ENCODE measurements at regions not wholly inside any gene's neighbourhood (a gene's known extent, or its start where the extent isn't known, plus 50 kb on each side); places are given as distances from the start of the nearest gene placed in this dataset.

DNA sequence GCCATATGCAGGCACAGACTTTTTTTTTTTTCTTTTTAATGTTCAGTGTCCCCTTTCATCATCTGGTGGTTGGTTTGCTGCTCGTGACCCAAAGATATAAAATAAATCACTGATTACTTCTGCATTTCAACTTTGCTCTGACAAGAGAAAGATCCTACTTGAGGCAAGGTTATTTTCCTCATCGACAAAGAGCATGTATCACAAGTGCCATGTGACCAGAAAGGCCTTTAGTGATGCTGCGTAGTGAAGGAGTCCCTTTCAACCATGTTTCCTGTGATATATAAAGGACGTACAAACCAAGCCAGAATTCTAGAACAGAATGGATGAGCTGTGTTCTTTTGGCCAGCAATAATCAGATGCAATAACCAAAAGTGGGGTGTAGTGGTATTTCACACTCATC lies 323.4 kb upstream of the PSMD7 start:
- FAIRE-seq (no peak), ATAC-seq (no peak), DNase-seq (no peak)
- no peaks in the 10 kb centered on the region for H3K36me3 ChIP-seq
- no peak overlapping the region for H3K4me3 ChIP-seq
- no peaks in the 10 kb centered on the region for H3K27me3 ChIP-seq
- WGBS, 2 donors: 60 to 77% methylated on average over 4 of the region's 4 CpGs
- no peak overlapping the region for H3K27ac ChIP-seq
- no peak for TF ChIP-seq CTCF (IDR thresholded peaks at IDR 0.05)
- intact Hi-C loops (cut with DNase I): no loop called here
- H3K4me1 ChIP-seq: no peaks in the 10 kb centered on the region
- no peaks in the 10 kb centered on the region for H3K9me3 ChIP-seq

- intact Hi-C loops (cut with DNase I): no loop called here
- Histone ChIP-seq H3K9me3 (peaks cover 0 to 2% (median 0%) of the 10 kb centered on the region in 4 donors), H3K27ac (no peak overlapping the region), H3K4me1 (no peaks in the 10 kb centered on the region), H3K4me3 (no peak overlapping the region), H3K27me3 (no peaks in the 10 kb centered on the region), H3K36me3 (no peaks in the 10 kb centered on the region)
- FAIRE-seq: no peak
- DNase-seq: no peak
- ATAC-seq: no peak
- no peak for TF ChIP-seq CTCF (IDR thresholded peaks at IDR 0.05)
- WGBS, 2 donors: 58 to 74% methylated on average over 5 of the region's 5 CpGs
Measured at GRCh38 chr16:73966851-73967250, 329.8 kb upstream of the PSMD7 start.

GRCh38 chr16:73965591-73965990 lies 331.0 kb upstream of the PSMD7 start:
- H3K4me1 ChIP-seq: no peaks in the 10 kb centered on the region
- H3K27me3 ChIP-seq: no peaks in the 10 kb centered on the region
- H3K4me3 ChIP-seq: no peak overlapping the region
- TF ChIP-seq CTCF (IDR thresholded peaks at IDR 0.05): no peak
- H3K36me3 ChIP-seq: no peaks in the 10 kb centered on the region
- WGBS, 2 donors: 76 to 78% methylated on average over 3 of the region's 3 CpGs
- H3K27ac ChIP-seq: no peak overlapping the region
- DNase-seq (no peak), ATAC-seq (no peak), FAIRE-seq (no peak)
- H3K9me3 ChIP-seq: peaks cover 0 to 2% (median 0%) of the 10 kb centered on the region in 4 donors
- intact Hi-C loops (cut with DNase I): no loop called here

DNA sequence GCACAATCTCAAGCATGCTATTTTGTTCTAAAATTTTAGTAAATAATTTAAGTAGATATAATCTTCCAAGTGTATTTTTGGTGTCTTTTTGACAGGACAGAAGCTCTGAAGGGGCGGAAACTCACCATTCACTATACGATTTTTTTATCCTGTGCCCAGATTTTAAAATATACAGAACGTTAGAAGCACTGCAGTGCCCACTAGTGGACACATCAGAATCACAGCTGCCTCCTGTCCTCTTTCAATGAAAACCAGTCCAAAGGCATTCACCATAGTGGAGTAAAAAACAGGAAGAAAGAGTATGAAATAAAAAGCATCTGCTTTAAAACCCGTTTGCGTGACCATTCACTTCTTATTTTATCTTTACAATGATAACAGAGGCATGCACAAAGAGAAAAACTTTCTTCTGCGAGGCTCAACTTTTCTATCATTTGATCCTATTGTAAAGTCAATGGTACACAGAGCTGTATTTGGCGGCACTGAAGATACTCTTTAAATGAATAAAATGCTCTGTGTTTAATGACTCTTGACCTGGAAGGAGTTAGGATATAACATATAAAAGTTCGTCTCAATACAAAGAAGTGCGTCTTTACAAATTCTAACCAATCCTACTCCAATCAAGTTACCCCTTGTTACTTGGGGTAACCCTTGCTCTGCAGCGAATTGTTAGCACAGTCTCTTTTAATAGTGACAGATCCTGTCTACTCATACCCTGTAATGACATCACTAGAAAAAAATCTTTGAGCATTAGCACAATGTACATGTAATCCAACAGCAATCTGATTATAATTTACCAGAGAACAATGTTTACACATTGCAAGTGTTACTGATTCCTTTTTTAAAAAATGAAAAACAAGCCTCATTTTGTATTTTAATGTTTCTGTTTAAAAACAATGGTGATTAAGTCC lies 339.8 kb upstream of the PSMD7 start:
- Histone ChIP-seq H3K4me1 (no peaks in the 10 kb centered on the region), H3K4me3 (no peak overlapping the region), H3K27me3 (no peaks in the 10 kb centered on the region), H3K9me3 (no peaks in the 10 kb centered on the region), H3K27ac (no peak overlapping the region), H3K36me3 (no peaks in the 10 kb centered on the region)
- intact Hi-C loops (cut with DNase I): no loop called here
- FAIRE-seq: peak; percentile 66
- TF ChIP-seq CTCF (IDR thresholded peaks at IDR 0.05): peak; percentile 62 to 88 (median 72)
- 35 to 38% methylated on average over 10 of the region's 10 CpGs for WGBS, 2 donors
- DNase-seq: peak in 4 of 6 donors; percentile 13 to 69 (median 53)
- ATAC-seq: peak; percentile 64 to 82 (median 80)

DNA sequence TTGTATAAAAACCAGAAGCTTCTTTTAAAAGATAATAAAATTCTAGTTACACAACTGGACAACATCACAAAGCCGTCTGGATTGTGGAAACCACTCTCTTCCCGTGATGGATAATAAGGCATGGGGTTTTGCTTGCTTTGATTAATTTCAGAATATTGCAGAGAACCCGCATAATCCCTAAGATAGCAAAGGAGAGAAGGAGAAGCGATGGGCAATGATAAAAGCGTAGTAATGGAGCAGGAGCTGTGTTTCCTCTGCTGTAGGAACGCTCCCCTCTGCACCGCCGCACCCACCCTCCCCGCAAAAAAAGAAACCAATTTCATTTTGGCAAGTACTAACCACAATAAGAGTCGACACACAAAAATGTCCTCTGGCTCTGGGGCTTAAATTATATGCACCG lies 340.9 kb upstream of the PSMD7 start:
- Histone ChIP-seq H3K27me3 (no peaks in the 10 kb centered on the region), H3K36me3 (no peaks in the 10 kb centered on the region), H3K27ac (no peak overlapping the region), H3K9me3 (no peaks in the 10 kb centered on the region), H3K4me1 (no peaks in the 10 kb centered on the region), H3K4me3 (no peak overlapping the region)
- no peak for FAIRE-seq
- intact Hi-C loops (cut with DNase I): no loop called here
- no peak for ATAC-seq
- DNase-seq: no peak
- no peak for TF ChIP-seq CTCF (IDR thresholded peaks at IDR 0.05)
- 57 to 66% methylated on average over 11 of the region's 11 CpGs for WGBS, 2 donors
